ENCODE measurements at regions not wholly inside any gene's neighbourhood (a gene's known extent, or its start where the extent isn't known, plus 50 kb on each side); places are given as distances from the start of the nearest gene placed in this dataset.

DNA sequence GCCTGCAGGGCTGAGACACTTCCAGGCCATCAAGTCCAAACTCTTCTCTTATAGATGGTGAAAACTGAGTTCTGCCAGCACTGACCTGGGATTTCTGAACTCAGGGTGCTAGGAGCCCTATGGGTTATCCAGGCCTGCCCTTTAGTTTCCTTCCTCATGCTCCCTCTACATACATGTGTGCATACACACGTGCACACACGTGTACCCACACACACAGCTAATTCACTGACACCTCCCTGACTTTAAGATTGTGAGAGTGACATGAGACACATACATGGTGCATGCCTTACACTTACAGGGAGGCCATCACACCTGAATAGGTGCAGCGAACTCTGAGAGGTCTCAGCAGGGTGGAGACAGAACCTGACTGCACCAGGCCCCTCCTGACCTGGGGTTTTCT, 267.4 kb downstream of the CYP26B1 start:
- POLR2A ChIA-PET = no interaction called here

DNA sequence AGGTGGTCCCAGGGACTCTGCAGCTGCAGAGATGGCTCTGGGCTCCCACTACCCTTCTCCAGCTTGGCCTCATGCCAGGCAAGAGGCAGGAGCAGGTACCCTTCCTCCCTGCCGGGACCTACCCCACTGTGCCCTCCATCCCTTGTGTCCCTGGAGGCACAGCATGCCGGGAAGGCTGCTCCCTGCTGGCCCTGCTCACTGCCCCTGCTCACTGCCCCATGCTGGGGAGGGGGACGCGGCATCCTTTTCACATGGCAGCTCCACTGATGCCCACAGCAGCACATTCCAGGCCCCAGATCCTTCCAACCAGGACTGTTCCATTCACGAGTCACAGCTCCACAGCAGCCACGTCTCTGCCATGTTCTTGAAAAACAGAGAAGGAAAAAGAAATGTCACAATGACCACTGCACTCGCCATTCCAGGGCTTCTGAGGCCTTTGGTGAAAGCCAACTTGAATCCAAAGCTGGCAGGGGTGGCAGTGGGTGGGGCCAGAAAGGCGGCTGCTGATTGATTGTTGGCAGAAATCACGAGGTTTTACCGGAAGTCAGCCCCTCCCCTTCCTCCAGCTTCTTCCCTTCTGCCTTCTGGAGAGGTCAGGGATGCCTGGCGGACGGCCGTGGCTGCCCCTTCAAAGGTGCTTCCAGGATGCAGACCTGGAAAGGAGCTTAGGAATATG, 268.0 kb downstream of the CYP26B1 start:
- TF ChIP-seq, protein P1, sequence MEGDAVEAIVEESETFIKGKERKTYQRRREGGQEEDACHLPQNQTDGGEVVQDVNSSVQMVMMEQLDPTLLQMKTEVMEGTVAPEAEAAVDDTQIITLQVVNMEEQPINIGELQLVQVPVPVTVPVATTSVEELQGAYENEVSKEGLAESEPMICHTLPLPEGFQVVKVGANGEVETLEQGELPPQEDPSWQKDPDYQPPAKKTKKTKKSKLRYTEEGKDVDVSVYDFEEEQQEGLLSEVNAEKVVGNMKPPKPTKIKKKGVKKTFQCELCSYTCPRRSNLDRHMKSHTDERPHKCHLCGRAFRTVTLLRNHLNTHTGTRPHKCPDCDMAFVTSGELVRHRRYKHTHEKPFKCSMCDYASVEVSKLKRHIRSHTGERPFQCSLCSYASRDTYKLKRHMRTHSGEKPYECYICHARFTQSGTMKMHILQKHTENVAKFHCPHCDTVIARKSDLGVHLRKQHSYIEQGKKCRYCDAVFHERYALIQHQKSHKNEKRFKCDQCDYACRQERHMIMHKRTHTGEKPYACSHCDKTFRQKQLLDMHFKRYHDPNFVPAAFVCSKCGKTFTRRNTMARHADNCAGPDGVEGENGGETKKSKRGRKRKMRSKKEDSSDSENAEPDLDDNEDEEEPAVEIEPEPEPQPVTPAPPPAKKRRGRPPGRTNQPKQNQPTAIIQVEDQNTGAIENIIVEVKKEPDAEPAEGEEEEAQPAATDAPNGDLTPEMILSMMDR (IDR thresholded peaks at IDR 0.05) = no peak
- intact Hi-C loops (cut with micrococcal nuclease) = no loop called here
- Mint-ChIP-seq H3K4me3 (no peak overlapping the region), H3K36me3 (ENCODE audit: low read depth) (no peaks in the 10 kb centered on the region), H3K27ac (no peak overlapping the region), H3K9me3 (no peaks in the 10 kb centered on the region), H3K4me1 (ENCODE audit: low read depth) (no peaks in the 10 kb centered on the region), H3K27me3 (no peaks in the 10 kb centered on the region)
- DNase-seq (no peak), ATAC-seq (no peak)
- ChIA-PET CTCF (no interaction called here), POLR2A (no interaction called here)

More for the DNA sequence above, 267.4 kb downstream of the CYP26B1 start:
- H3K27ac Mint-ChIP-seq = no peak overlapping the region
- H3K4me3 Mint-ChIP-seq = no peak overlapping the region
- no peak for DNase-seq
- H3K9me3 Mint-ChIP-seq = no peaks in the 10 kb centered on the region
- TF ChIP-seq, protein P1 (IDR thresholded peaks at IDR 0.05) = no peak
- CTCF ChIA-PET = no interaction called here
- H3K36me3 Mint-ChIP-seq (ENCODE audit: low read depth) = no peaks in the 10 kb centered on the region
- ATAC-seq = no peak
- H3K27me3 Mint-ChIP-seq = no peaks in the 10 kb centered on the region
- intact Hi-C loops (cut with micrococcal nuclease) = no loop called here
- H3K4me1 Mint-ChIP-seq (ENCODE audit: low read depth) = no peaks in the 10 kb centered on the region

DNA sequence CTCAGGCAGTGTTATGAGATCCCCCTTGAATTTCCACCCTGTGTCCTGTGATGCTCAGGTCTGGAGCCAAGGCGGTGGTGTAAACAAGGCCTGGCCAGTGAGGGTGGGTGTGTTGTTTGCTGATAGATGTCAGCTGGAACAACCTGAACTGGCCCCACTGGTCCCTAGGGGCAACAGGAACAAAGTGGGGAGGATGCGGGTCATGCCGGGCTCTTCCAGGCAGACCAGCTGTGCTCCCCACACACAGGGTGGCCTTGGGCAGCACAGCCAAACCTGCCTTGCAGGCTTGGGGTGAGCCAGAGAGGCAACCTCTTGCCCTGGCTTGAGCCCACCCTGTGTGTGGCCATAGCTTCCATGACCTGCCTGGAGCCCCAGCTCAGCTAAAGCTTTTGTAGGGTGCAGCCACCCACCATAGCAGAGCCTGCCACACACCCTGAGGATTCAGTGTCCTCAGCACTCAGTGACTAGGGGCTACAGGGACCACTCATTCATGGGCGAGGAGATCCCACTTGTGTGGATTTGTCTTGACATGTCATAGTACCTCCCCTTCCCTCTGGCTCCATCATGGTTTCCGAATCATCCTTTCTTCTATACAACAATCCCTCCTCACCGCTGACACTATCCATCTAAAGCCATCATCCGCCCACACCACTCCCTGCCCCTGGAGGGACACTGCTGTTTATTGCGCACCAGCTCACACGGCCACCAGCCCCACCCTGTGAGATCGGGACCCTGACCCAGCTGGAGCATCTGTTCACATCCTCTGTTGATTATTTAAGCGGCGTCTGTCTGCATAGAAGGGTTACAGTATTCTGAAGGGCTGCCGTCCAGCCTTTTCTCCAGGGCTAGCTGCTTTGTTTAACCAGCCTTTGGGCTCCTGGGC, 268.8 kb downstream of the CYP26B1 start:
- H3K36me3 Mint-ChIP-seq (ENCODE audit: low read depth) = no peaks in the 10 kb centered on the region
- TF ChIP-seq, protein P1 (IDR thresholded peaks at IDR 0.05) = no peak
- ChIA-PET POLR2A (no interaction called here), CTCF (no interaction called here)
- no peak overlapping the region for H3K4me3 Mint-ChIP-seq
- no peak overlapping the region for H3K27ac Mint-ChIP-seq
- DNase-seq = no peak
- no peaks in the 10 kb centered on the region for H3K4me1 Mint-ChIP-seq (ENCODE audit: low read depth)
- no peaks in the 10 kb centered on the region for H3K9me3 Mint-ChIP-seq
- intact Hi-C loops (cut with micrococcal nuclease) = no loop called here
- H3K27me3 Mint-ChIP-seq = no peaks in the 10 kb centered on the region
- no peak for ATAC-seq

DNA sequence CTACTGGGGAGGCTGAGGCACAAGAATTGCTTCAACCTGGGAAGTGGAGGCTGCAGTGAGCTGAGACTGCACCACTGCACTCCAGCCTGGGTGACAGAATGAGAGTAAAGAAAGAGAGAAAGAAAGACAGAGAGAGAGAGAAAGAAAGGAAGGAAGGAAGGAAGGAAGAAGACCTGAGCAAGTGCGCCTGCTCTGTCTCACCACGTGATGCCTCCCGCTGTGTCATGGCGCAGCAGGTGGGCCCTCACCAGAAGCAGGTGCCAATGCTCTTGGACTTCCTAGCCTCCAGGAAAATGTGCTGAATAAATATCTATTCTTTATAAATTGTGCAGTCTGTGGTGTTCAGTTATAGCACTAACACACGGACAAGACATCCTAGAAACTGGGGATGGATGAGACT, 270.0 kb downstream of the CYP26B1 start:
- no peaks in the 10 kb centered on the region for H3K9me3 Mint-ChIP-seq
- H3K27ac Mint-ChIP-seq = no peak overlapping the region
- no peaks in the 10 kb centered on the region for H3K36me3 Mint-ChIP-seq (ENCODE audit: low read depth)
- H3K4me1 Mint-ChIP-seq (ENCODE audit: low read depth) = no peaks in the 10 kb centered on the region
- ChIA-PET POLR2A (no interaction called here), CTCF (no interaction called here)
- TF ChIP-seq, protein P1 (IDR thresholded peaks at IDR 0.05) = no peak
- H3K27me3 Mint-ChIP-seq = peaks cover 2% of the 10 kb centered on the region
- intact Hi-C loops (cut with micrococcal nuclease) = no loop called here
- H3K4me3 Mint-ChIP-seq = no peak overlapping the region
- DNase-seq = no peak
- no peak for ATAC-seq
